ENCODE measurements at regions not wholly inside any gene's neighbourhood (a gene's known extent, or its start where the extent isn't known, plus 50 kb on each side); places are given as distances from the start of the nearest gene placed in this dataset.

GRCh38 chr3:96711816-96712215, 102.6 kb upstream of the EPHA6 start:
- no peak for DNase-seq (ENCODE audit: low read depth, low spot score)

DNA sequence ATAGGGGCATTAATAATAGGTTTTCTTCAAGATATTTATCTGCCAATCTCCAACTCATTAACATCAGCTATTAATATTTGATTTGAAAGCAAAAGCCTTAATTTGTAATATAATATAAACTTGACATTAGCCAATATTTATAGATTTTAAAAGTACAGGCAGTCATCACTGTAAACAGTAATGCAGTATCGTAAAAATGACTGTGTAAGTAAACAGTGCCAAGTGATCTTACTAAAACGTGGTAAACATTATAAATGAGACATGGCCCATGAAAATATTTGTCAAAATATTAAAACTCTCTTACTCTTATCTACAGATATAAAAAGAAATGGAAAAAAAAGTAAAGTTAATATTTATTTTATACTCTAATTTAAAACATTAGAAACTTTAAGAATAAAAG, 101.6 kb upstream of the EPHA6 start:
- DNase-seq (ENCODE audit: low read depth, low spot score) = no peak

DNA sequence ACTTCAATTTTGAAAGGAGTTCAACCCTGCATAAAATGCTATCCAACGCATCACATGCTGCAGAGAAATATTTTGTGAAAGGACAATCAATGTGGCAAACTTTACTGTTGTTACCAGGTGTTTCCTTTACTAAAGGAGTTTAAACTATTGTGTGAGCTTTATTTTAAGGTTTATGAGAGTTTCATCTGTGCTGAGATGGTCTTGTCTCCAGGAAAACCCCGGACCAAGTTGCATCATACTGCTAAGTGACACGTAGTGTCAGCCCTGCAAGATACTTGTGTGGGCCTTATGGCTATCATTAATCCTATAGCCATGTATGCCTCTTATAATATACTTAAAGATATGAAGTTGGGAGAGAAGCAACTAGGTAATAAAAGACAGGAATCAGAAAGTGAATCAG, 94.5 kb upstream of the EPHA6 start:
- DNase-seq (ENCODE audit: low read depth, low spot score) = no peak

GRCh38 chr3:96731031-96731430, 83.4 kb upstream of the EPHA6 start:
- DNase-seq (ENCODE audit: low read depth, low spot score) = no peak

GRCh38 chr3:96734273-96735009, 80.0 kb upstream of the EPHA6 start:
- DNase-seq (ENCODE audit: low read depth, low spot score) = no peak

DNA sequence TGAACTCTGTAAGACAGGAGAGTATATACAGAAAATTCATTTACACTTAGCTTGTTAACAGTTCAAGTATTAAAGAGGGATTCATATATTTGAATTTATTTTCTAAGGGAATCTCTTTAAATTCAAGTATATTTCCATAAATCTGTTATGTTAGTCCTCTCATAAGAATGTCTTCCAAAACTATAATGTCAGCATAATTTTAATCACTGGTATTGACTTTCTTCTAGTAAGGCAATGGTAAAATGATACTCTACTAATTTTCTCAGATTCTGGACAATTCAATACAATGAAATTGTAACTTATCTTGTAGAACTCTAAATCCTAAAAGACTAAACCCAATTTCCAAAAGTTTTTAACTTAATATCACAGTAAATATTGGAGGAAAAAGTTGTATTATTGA, 66.3 kb upstream of the EPHA6 start:
- no peak for DNase-seq (ENCODE audit: low read depth, low spot score)

GRCh38 chr3:96750094-96750767, 64.2 kb upstream of the EPHA6 start:
- DNase-seq (ENCODE audit: low read depth, low spot score) = no peak

GRCh38 chr3:96753124-96753523, 61.3 kb upstream of the EPHA6 start:
- DNase-seq (ENCODE audit: low read depth, low spot score) = no peak

DNA sequence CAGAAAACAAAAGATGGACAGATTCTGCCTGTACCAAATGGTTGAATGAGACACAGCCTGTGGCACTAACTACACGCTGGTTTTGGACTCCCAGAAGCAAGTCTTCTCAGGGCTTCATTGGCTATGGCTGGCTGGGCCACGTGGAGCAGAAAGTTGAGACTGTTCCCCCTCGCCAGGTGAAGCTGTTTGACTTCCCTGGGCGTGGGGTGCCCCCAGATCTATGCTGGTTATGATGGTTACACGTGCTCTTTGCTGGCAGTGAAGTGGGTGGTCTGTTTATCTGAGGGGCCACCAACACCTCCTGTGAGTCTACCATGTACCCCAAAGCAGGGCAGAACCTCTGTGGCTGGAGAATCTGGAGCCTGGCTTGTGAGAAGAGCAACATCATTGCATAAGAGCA, 60.3 kb upstream of the EPHA6 start:
- no peak for DNase-seq (ENCODE audit: low read depth, low spot score)

DNA sequence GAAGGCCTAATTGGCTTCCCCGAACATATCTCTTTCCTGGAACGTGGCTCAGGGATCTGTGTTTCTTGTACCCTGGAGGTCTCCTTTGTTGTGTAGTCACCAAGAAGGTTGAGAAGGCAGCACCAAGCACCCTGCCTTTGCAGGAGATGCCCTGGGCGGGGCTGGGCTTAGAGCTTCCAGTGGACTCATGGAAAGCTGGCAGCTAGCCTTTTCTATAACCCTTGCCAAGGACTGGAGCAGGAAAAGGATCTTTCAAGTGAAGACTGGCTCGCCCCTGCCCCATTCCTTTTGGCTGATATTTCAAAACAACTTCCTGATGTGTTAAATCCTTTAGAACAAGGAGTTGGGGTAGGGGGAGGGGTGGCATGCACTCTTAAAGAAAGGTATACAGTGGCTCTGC, 58.9 kb upstream of the EPHA6 start:
- no peak for DNase-seq (ENCODE audit: low read depth, low spot score)

DNA sequence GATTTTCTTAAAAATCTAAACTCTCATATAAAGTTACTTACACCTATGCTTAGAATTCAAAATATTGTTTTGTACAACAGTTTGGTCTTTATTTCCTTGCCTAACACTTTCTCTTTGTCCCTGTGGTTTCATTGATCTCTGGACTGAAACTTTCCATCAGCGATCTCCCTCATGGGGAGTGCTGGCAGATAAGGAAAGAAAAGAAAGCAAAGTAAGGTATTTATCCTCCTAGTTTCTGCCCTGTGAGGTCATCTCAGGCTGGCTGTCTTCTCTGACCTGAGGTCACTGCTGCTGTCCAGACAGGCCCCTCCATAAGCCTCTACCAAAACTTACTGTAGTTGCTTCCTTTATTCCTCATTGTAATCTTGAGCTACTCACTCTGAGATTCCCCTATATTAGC, 57.9 kb upstream of the EPHA6 start:
- DNase-seq (ENCODE audit: low read depth, low spot score) = no peak

- no peak for DNase-seq (ENCODE audit: low read depth, low spot score)
These were observed 53.4 kb upstream of the EPHA6 start for GRCh38 chr3:96760956-96761355.
